ENCODE measurements at regions not wholly inside any gene's neighbourhood (a gene's known extent, or its start where the extent isn't known, plus 50 kb on each side); places are given as distances from the start of the nearest gene placed in this dataset.

DNA sequence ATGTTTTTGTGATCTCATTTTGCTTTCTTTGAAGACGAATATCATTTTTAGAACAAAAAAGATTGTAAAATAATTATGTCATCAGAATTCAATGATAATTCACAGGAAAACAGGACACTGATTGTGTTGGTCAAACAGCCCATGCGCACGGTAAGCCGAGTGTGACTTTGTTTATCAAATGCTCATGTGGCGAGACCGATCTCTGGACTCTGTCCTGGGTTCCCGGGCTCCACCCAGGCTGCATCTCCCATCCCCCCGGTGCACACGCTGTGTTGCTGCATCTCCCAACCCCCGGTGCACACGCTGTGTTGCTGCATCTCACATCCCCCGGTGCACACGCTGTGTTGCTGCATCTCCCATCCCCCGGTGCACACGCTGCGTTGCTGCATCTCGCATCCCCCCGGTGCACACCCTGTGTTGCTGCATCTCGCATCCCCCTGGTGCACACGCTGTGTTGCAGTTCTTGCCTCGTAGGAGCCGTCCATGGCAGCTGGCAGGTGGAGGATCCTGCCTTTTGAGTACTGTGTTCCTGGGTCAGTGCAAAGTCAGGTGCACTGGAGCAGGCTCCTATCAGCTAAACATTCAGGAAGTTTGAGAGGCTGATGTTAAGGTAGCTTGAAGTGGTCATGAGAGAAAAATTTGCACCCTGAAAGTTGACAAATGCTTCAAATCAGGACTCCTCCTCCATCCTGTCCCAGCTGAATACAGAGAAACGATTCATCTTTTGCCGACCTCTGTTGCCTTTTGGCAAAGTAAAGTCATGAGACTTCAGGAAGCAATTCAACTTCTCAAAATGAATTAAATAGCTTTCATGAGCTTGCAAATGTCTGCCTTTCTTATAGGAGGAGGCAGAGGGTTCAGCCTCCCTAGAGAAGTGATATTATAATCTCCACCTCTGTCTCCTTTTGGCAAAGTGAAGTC, 77.1 kb upstream of the FRMD1 start:
- H3K4me3 Mint-ChIP-seq (ENCODE audit: unreplicated experiment) = no peak overlapping the region
- H3K4me1 Mint-ChIP-seq (ENCODE audit: low read depth, unreplicated experiment) = peaks cover 58% of the 10 kb centered on the region
- TF ChIP-seq, protein P1, sequence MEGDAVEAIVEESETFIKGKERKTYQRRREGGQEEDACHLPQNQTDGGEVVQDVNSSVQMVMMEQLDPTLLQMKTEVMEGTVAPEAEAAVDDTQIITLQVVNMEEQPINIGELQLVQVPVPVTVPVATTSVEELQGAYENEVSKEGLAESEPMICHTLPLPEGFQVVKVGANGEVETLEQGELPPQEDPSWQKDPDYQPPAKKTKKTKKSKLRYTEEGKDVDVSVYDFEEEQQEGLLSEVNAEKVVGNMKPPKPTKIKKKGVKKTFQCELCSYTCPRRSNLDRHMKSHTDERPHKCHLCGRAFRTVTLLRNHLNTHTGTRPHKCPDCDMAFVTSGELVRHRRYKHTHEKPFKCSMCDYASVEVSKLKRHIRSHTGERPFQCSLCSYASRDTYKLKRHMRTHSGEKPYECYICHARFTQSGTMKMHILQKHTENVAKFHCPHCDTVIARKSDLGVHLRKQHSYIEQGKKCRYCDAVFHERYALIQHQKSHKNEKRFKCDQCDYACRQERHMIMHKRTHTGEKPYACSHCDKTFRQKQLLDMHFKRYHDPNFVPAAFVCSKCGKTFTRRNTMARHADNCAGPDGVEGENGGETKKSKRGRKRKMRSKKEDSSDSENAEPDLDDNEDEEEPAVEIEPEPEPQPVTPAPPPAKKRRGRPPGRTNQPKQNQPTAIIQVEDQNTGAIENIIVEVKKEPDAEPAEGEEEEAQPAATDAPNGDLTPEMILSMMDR (IDR thresholded peaks at IDR 0.05; ENCODE audit: partially characterized antibody, unreplicated experiment) = no peak
- H3K9me3 Mint-ChIP-seq (ENCODE audit: unreplicated experiment) = peaks cover 21% of the 10 kb centered on the region
- peak overlapping the region; percentile 48 for H3K27ac Mint-ChIP-seq (ENCODE audit: unreplicated experiment)
- DNase-seq = no peak
- no peaks in the 10 kb centered on the region for H3K36me3 Mint-ChIP-seq (ENCODE audit: unreplicated experiment)
- peaks cover 7% of the 10 kb centered on the region for H3K27me3 Mint-ChIP-seq (ENCODE audit: unreplicated experiment)

DNA sequence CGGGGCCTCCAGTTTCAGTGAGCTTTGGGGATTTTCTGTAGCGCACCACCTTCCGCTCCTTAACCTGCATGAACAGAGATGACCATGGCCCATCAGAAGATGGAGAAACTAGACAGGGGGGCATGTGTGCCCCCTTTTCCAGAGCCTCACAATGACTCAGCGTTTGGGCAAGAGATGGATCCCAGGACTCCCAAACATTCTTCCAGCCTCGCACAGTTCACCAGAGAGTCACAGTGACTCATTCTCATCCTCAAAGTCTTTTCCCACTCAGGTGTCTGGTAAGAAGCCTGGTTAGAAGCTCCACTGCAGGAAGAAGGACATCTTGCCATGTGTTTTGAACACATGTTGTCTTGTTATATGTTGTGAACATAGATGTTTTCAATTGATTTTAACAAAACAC, 76.2 kb upstream of the FRMD1 start:
- H3K4me1 Mint-ChIP-seq (ENCODE audit: low read depth, unreplicated experiment) = peaks cover 55% of the 10 kb centered on the region
- DNase-seq = no peak

DNA sequence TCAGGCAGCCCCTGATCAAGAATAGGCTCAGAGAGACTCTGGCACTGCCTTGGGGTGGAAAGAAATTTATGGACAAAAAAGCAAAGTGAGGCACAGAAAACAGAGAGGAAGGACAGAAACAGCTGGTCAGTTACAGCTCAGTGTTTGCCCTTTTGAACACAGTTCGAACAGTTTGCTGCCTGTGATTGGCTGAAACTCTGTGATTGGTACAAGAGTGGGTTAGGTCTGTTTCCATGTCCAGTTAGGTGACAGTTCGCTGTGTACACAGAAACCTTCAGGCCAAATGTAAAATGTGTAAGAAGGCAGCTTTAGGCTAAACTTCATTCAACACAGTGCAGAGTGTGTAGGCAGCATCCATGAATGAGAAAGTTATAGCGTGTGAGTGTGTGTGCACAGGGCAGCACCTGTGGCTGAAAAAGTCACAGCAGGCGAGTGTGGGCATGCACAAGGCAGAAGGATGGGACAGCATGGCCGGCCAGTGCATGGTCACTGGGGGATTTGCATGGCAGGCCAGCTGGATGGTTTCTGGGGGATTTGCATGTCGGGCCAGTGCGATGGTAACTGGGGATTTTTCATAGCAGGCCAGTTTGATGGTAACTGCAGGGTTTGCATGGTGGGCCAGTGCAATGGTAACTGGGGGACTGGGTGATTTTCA, 75.4 kb upstream of the FRMD1 start:
- DNase-seq = no peak
- Mint-ChIP-seq H3K27me3 (ENCODE audit: unreplicated experiment) (peaks cover 4% of the 10 kb centered on the region), H3K4me1 (ENCODE audit: low read depth, unreplicated experiment) (peaks cover 53% of the 10 kb centered on the region), H3K36me3 (ENCODE audit: unreplicated experiment) (no peaks in the 10 kb centered on the region), H3K4me3 (ENCODE audit: unreplicated experiment) (no peak overlapping the region), H3K9me3 (ENCODE audit: unreplicated experiment) (peaks cover 13% of the 10 kb centered on the region), H3K27ac (ENCODE audit: unreplicated experiment) (no peak overlapping the region)
- TF ChIP-seq, protein P1 (IDR thresholded peaks at IDR 0.05; ENCODE audit: partially characterized antibody, unreplicated experiment) = no peak

More for the DNA sequence above, 76.2 kb upstream of the FRMD1 start:
- Mint-ChIP-seq H3K27ac (ENCODE audit: unreplicated experiment) (no peak overlapping the region), H3K36me3 (ENCODE audit: unreplicated experiment) (no peaks in the 10 kb centered on the region), H3K27me3 (ENCODE audit: unreplicated experiment) (peaks cover 7% of the 10 kb centered on the region), H3K9me3 (ENCODE audit: unreplicated experiment) (peaks cover 21% of the 10 kb centered on the region), H3K4me3 (ENCODE audit: unreplicated experiment) (no peak overlapping the region)
- TF ChIP-seq, protein P1 (IDR thresholded peaks at IDR 0.05; ENCODE audit: partially characterized antibody, unreplicated experiment) = no peak

GRCh38 chr6:168153553-168153952, 74.5 kb upstream of the FRMD1 start:
- H3K27ac Mint-ChIP-seq (ENCODE audit: unreplicated experiment) = no peak overlapping the region
- H3K27me3 Mint-ChIP-seq (ENCODE audit: unreplicated experiment) = no peaks in the 10 kb centered on the region
- peaks cover 50% of the 10 kb centered on the region for H3K4me1 Mint-ChIP-seq (ENCODE audit: low read depth, unreplicated experiment)
- peaks cover 5% of the 10 kb centered on the region for H3K9me3 Mint-ChIP-seq (ENCODE audit: unreplicated experiment)
- H3K4me3 Mint-ChIP-seq (ENCODE audit: unreplicated experiment) = no peak overlapping the region
- DNase-seq = no peak
- TF ChIP-seq, protein P1 (IDR thresholded peaks at IDR 0.05; ENCODE audit: partially characterized antibody, unreplicated experiment) = no peak
- no peaks in the 10 kb centered on the region for H3K36me3 Mint-ChIP-seq (ENCODE audit: unreplicated experiment)

- H3K27me3 Mint-ChIP-seq (ENCODE audit: unreplicated experiment) = no peaks in the 10 kb centered on the region
- TF ChIP-seq, protein P1 (IDR thresholded peaks at IDR 0.05; ENCODE audit: partially characterized antibody, unreplicated experiment) = no peak
- no peak for DNase-seq
- H3K9me3 Mint-ChIP-seq (ENCODE audit: unreplicated experiment) = peaks cover 5% of the 10 kb centered on the region
- no peak overlapping the region for H3K27ac Mint-ChIP-seq (ENCODE audit: unreplicated experiment)
- peaks cover 46% of the 10 kb centered on the region for H3K4me1 Mint-ChIP-seq (ENCODE audit: low read depth, unreplicated experiment)
- no peak overlapping the region for H3K4me3 Mint-ChIP-seq (ENCODE audit: unreplicated experiment)
- no peaks in the 10 kb centered on the region for H3K36me3 Mint-ChIP-seq (ENCODE audit: unreplicated experiment)
Measured at GRCh38 chr6:168152980-168153379, 74.0 kb upstream of the FRMD1 start.

All from glutamatergic neuron (in vitro differentiated cells).